Fibroblast of pulmonary artery (primary cell): ENCODE measurements at regions not wholly inside any gene's neighbourhood (a gene's known extent, or its start where the extent isn't known, plus 50 kb on each side); places are given as distances from the start of the nearest gene placed in this dataset.
"Not testable (repeated sequence)": the region's sequence is repeated elsewhere in the genome, so short reads cannot be mapped to it uniquely, and the experiment has no call there.

ENCODE experiments used
- DNase-seq: peaks from one replicate; pipeline ENCODE4 v3.0.0-alpha.2; 2010; ENCODE audit warnings: low read depth
- H3K4me3 ChIP-seq: replicated peaks from 2 replicates; pipeline ENCODE4 v1.5.1; 2011; ENCODE audit warnings: low read depth, mild to moderate bottlenecking, control low read depth, low read length, moderate library complexity
- TF ChIP-seq, protein P1 (sequence below): IDR thresholded peaks from 2 replicates; pipeline ENCODE4 v1.5.1; 2011; ENCODE audit warnings: mild to moderate bottlenecking, control low read depth, low read length, inconsistent platforms; ENCODE audit errors: missing control alignments

DNA sequence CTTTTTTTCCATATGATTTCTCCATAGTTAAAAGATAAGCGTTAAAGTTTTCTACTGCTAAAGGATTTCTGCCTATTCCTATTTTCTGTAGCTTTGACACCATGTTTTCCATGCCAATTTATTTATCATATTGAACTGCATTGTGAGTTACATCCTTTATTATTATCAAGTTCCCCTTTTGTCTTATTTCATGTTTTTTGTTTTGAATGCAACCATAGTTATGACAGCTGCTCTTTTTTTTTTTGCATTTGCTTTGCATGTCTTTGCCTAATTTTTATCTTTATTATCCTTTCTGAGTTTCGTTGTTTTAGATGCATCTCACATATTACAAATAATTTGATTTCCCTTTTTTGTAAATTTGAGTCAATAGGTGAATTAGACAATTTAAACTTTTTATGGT lies 161.5 kb downstream of the DEPDC1B start:
- H3K4me3 ChIP-seq, result no peak overlapping the region
- no peak for DNase-seq
- TF ChIP-seq, protein P1, sequence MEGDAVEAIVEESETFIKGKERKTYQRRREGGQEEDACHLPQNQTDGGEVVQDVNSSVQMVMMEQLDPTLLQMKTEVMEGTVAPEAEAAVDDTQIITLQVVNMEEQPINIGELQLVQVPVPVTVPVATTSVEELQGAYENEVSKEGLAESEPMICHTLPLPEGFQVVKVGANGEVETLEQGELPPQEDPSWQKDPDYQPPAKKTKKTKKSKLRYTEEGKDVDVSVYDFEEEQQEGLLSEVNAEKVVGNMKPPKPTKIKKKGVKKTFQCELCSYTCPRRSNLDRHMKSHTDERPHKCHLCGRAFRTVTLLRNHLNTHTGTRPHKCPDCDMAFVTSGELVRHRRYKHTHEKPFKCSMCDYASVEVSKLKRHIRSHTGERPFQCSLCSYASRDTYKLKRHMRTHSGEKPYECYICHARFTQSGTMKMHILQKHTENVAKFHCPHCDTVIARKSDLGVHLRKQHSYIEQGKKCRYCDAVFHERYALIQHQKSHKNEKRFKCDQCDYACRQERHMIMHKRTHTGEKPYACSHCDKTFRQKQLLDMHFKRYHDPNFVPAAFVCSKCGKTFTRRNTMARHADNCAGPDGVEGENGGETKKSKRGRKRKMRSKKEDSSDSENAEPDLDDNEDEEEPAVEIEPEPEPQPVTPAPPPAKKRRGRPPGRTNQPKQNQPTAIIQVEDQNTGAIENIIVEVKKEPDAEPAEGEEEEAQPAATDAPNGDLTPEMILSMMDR, result no peak

DNA sequence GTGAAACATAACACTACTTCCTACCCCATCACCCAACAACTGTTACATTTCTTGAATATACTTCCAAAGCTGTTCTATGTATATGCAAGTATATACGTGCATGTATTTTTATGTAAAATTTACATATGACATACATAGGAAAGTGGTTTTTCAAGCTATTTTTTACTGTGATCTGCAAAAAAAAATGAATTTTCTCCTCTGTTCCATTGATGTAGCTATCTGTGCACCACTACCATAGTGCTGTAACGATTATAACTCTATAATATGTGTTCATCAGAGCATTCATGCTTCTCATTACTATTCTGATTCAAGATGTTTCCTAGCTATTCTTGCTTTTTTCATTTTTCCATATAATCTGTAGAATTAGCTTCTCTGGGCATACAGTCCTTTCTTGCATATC lies 164.0 kb downstream of the DEPDC1B start:
- DNase-seq, result no peak
- H3K4me3 ChIP-seq, result no peak overlapping the region
- TF ChIP-seq, protein P1, result no peak

DNA sequence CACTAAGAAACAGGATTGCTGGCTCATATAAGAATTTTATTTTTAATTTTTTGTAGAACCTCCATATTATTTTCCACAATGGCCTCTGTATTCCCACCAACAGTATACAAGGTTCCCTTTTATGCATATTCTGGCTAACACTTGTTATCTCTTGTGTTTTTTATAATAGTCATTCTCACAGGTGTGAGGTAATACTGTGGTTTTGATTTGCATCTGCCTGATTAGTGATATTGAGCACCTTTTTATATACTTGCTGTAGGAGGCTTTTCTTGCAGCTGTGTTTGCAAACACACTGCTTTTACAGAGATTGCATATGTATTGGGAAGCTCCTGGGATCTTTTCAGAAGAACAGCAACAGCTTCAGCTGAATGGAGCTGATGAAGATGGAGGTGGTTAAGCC lies 164.8 kb downstream of the DEPDC1B start:
- H3K4me3 ChIP-seq, result no peak overlapping the region
- TF ChIP-seq, protein P1, result no peak
- DNase-seq, result no peak

DNA sequence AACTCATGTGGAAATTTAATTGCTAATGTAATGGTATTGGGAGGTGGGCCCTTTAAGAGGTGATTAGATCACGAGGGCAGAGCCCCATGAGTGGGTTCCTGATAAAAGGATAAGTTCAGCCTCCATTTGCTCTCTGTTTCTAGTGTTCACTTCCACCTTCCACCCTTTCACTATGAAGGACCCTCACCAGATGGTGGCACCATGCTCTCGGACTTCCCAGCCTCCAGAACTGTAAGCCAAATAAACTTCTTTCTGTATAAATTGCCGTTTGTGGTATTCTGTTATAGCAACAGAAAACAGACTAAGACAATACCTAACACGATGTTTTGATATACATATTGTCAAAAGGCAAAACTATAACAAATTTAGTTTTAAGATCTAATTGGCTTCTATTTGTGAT lies 166.2 kb downstream of the DEPDC1B start:
- TF ChIP-seq, protein P1, result no peak
- no peak overlapping the region for H3K4me3 ChIP-seq
- no peak for DNase-seq

DNA sequence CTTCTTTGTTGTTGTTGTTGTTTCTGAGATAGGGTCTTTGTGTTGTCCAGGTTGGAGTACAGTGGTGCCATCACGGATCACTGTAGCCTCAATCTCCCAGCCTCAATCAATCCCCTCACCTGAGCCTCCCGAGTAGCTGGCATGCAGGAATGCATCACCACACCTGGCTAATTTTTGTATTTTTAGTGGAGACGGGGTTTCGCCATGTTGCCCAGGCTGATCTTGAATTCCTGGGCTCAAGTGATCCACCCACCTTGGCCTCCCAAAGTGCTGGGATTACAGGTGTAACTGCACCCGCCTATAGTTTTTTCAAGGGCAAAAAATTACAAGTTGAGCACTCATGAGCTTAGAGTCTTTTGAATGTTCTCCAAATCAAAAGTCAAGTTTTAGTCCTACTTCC lies 167.2 kb downstream of the DEPDC1B start:
- not testable (repeated sequence) for H3K4me3 ChIP-seq, DNase-seq

DNA sequence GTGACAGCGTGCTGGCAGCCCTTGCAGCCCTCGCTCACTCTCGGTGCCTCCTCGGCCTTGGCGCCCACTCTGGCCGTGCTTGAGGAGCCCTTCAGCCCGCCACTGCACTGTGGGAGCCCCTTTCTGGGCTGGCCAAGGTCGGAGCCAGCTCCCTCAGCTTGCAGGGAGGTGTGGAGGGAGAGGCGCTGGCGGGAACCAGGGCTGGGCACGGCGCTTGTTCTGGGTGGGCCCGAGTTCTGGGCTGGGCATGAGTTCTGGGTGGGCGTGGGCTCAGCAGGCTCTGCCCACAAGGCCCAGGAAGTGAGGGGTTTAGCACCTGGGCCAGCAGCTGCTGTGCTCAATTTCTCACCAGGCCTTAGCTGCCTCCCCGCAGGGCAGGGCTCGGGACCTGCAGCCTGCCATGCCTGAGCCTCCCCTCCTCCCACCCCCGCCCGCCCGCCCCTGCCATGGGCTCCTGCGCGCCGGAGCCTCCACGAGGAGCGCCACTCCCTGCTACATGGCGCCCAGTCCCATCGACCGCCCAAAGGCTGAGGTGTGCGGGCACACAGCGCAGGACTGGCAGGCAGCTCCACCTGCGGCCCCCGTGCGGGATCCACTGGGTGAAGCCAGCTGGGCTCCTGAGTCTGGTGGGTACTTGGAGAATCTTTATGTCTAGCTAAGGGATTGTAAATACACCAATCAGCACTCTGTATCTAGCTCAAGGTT lies 169.7 kb downstream of the DEPDC1B start:
- not testable (repeated sequence) for H3K4me3 ChIP-seq, DNase-seq

DNA sequence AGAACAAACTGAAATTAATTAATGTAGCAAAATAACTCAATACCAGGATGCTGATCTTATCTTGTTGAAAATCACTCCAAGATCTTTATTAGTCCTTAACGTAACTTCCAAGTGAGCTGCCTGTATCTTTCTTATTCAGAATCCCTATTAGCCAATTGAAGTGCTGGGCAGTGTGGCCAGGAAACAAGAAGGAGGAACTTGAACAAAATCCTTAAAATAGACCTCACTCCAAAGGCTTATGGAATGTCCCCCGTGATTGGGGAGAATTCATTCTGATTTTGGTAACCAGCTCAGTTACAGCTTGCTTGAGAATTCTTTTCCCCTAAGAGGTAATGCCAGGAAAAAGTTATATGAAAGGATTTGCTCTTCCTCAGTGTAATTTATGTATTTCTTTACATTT lies 171.0 kb downstream of the DEPDC1B start:
- no peak overlapping the region for H3K4me3 ChIP-seq
- DNase-seq, result no peak
- TF ChIP-seq, protein P1, result no peak

DNA sequence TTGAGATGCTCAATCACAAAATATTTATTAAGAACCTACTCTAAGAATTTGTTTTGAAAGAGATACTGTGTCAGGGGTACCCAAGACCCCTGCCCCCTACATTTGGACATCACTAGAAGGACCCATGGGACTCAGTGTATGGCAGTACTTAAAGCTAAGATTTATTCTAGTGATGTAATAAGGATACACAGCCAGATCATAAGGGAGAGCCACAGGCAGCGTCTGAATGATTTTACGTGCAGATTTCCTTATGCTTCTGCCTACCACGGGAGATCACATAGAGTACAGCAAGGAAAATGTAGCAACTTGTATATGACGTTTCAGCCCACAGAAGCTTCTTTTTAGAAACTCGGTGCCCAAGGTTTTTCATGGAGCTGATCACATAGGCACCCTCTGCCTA lies 172.9 kb downstream of the DEPDC1B start:
- no peak for DNase-seq
- TF ChIP-seq, protein P1, result no peak
- H3K4me3 ChIP-seq, result no peak overlapping the region
